GM18873 (cell line): ENCODE measurements at regions not wholly inside any gene's neighbourhood (a gene's known extent, or its start where the extent isn't known, plus 50 kb on each side); places are given as distances from the start of the nearest gene placed in this dataset.

ENCODE experiments used
- ATAC-seq: cut with Tn5 transposase; IDR thresholded peaks from one replicate; pipeline ENCODE4 v1.9.1; 2021; ENCODE audit warnings: mild to moderate bottlenecking, moderate library complexity, moderate number of reproducible peaks; ENCODE audit not compliant: unreplicated experiment, low FRiP score

- no peak for ATAC-seq
Measured at GRCh38 chr18:33987206-33987605, 237.5 kb downstream of the NOL4 start.

DNA sequence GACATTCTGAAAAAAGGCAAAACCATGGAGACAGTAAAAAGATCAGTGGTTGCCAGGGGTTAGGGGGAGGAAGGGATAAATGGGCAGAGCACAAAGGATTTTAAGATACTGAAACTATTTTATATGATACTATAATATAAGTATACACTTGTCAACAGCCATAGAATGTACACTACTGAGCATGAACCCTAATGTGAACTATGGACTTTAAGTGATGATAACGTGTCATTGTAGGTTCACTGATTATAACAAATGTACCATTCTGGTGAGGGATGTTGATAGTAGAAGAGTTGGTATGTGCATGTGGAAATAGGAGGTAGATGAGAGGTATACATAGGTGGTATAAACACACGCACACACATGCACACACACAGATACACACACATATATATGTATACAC lies 241.6 kb downstream of the NOL4 start:
- no peak for ATAC-seq

- ATAC-seq: no peak
Measured at GRCh38 chr18:33960417-33960816, 264.3 kb downstream of the NOL4 start.

GRCh38 chr18:33959609-33960008 lies 265.1 kb downstream of the NOL4 start:
- ATAC-seq: no peak

DNA sequence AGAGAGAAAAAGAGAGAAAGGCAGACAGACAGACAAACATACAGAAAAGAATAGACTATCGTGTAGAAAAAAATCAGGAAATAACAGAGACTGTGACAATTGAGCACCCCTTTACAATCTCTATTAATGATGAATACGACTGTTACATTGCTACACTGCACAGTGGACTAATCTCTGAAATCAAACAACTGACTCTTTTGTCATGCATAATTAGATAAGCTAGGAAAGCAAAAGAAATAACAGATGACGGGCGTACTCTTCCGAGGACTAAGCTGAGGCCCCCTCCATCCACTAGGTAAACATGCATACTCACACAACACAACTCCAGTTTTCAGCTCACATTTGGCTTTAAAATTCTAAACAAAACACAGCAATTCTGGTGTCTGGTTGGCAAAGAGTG lies 267.0 kb downstream of the NOL4 start:
- no peak for ATAC-seq

- ATAC-seq: no peak
Measured at GRCh38 chr18:33951031-33951430, 273.7 kb downstream of the NOL4 start.

GRCh38 chr18:33946336-33946735 lies 278.4 kb downstream of the NOL4 start:
- no peak for ATAC-seq

GRCh38 chr18:33944493-33944892 lies 280.2 kb downstream of the NOL4 start:
- no peak for ATAC-seq

DNA sequence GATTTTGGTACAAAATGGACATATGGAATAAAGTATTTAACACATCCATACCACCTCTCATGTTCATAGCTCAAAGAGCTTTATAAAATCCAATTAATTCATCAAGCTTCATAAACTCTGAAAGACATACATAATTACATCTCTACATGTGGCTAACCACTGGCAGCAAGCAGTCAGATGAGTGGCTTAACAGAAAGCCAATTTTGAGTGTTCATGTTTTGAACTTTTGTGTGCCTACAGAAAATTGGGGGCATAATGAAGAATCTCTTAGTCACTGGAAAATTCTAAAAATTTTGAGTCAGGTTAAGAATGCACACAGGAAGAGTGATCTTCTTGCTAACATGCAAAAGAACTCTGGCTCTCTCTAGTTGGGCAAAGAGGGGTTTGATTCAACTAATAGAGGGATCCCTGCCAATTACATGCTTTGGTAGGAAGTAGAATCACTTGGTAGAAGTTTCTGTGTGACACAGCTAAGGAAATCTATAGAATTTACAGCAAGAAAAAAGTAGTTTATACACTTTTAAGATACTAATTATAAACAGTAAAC lies 287.4 kb downstream of the NOL4 start:
- ATAC-seq: no peak

DNA sequence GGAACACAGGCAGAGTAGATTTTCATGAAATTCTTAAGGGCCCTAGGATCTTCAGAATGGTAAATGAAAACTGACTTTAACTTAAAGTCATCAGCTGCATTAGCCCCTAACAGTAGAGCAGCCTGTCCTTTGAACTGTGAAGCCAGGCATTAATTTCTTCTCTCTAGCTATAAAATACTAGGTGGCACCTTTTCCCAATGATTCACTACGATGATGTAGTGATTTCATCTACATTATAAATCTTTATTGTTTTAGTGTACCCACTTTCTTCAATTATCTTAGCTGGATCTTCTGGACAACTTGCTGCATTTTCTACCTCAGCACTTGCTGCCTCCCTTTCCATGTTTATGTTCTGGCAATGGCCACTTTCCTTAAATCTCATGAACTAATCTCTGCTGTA lies 290.5 kb downstream of the NOL4 start:
- no peak for ATAC-seq

GRCh38 chr18:33928231-33928630 lies 296.5 kb downstream of the NOL4 start:
- no peak for ATAC-seq

GRCh38 chr18:33924576-33924975 lies 300.1 kb downstream of the NOL4 start:
- no peak for ATAC-seq

GRCh38 chr18:33923980-33924379 lies 300.7 kb downstream of the NOL4 start:
- ATAC-seq: no peak

DNA sequence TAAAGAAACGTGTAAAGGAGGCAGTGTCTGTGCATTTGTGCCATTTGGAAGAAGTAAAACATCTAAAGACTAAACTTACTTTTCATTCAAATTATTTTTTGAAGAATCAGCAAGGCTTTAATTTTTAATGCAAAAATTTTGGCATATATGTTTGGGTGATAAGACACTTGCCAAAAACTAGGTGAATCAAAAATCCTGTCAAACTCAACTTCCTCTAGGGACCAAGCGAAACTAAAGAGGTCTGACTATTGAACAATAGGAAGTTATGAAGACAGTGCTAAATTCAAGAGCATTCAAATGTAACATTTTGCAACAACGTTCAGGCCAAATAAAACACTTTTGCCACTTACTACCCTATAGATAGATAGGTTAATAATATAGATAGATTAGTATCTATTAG lies 306.1 kb downstream of the NOL4 start:
- ATAC-seq: no peak

- no peak for ATAC-seq
Measured at GRCh38 chr18:33916200-33916599, 308.5 kb downstream of the NOL4 start.

DNA sequence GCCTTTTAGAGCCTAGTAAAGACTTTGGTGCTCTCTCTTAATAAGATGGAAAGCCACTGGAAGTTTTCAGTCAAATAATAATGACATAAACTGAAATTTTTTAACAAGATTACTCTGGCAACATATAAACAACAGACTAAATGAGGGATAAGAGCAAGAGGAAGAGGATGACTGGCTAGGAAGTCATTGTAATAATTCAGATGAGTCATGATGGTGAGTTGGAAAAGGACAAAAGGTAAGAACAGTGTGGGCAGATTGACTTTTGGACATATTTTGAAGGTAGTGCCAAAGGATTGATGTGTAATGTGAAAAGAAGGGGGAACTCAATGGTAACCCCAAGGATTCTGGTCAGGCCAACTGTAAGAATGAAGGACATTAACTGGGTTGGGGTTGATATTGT lies 310.3 kb downstream of the NOL4 start:
- ATAC-seq: no peak

GRCh38 chr18:33906046-33906445 lies 318.7 kb downstream of the NOL4 start:
- no peak for ATAC-seq

GRCh38 chr18:33901894-33902512 lies 322.7 kb downstream of the NOL4 start:
- no peak for ATAC-seq

- no peak for ATAC-seq
Measured at GRCh38 chr18:33900638-33901037, 322.6 kb downstream of the ASXL3 start.

GRCh38 chr18:33898427-33898826 lies 320.4 kb downstream of the ASXL3 start:
- ATAC-seq: no peak

DNA sequence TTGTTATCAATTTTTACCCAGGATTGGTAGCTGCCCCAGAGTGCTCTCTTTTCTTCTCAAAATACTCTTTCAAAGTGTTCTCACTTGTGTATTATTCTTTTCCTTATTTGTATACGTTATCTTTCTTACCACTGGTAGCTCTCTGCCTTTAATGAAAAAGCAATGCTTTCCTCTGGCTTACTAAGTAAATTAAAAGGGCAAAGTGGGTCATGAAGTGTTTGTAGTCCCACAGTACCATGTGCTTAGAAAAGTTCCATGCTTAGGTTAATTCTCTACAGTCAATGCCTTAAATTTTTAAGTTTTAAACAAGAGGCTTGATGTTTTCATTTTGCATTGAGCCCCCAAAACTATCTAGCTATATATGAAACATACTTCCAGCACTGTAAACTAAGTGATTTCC lies 300.2 kb downstream of the ASXL3 start:
- ATAC-seq: no peak

DNA sequence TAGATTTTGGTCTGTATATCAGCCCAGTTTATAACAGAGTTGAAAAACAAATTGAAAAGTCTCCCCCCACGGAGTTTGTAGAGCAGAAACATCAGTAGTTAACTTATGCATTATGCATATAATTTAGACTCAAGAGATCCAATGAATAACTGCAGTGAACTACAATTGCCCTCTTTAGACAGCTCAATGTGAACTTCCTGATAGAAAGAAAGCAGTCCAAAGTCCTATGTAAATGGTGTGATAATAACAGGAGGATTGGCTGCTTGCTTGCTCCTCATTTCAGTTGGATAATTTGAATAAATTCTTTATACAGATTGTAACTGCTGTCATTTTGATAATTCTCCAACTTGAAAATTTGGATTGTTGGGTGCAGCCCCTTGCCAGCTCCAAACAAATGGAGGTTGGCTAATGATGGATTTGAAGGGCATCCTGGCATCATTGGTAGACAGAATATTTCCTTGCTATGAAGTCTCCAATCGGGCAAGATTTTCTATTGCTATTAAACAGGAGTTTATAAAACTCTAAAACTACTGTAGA lies 297.1 kb downstream of the ASXL3 start:
- ATAC-seq: no peak
